ENCODE measurements at regions not wholly inside any gene's neighbourhood (a gene's known extent, or its start where the extent isn't known, plus 50 kb on each side); places are given as distances from the start of the nearest gene placed in this dataset.

- TF ChIP-seq PBX3 (IDR thresholded peaks at IDR 0.05) (no peak), CHD2 (IDR thresholded peaks at IDR 0.05; ENCODE audit: low read length, partially characterized antibody) (no peak), RXRA (IDR thresholded peaks at IDR 0.05; ENCODE audit: borderline replicate concordance, low read depth) (no peak)
Measured at GRCh38 chr9:129239946-129240490, 62.0 kb upstream of the IER5L start (continued).

GRCh38 chr9:129237803-129238202 is 59.7 kb upstream of the IER5L start:
- H2AFZ ChIP-seq (ENCODE audit: low read depth) = no peak overlapping the region
- H3K27ac ChIP-seq (ENCODE audit: low read depth in 2 of 2, low read length in 1 of 2) = no peak overlapping the region
- no peaks in the 10 kb centered on the region for H3K36me3 ChIP-seq (replicated peaks in 1 of 2; ENCODE audit: control insufficient read depth in 1 of 2, insufficient read depth in 2 of 2, low read length in 1 of 2)
- H3K9me3 ChIP-seq = no peaks in the 10 kb centered on the region
- H4K20me1 ChIP-seq (ENCODE audit: insufficient read depth) = no peaks in the 10 kb centered on the region
- no peak overlapping the region for H3K9ac ChIP-seq
- H3K4me1 ChIP-seq (ENCODE audit: control insufficient read depth in 1 of 2, insufficient read depth in 2 of 2, low read depth in 1 of 2, low read length in 1 of 2) = 0 out of 4 replicates have a peak, but pooled peaks cover 0 to 5% of the 10 kb centered on the region in 2 experiments
- H3F3A ChIP-seq (replicated peaks; ENCODE audit: insufficient read depth) = no peaks in the 10 kb centered on the region
- no peak overlapping the region for H3K4me3 ChIP-seq (ENCODE audit: low read depth in 2 of 2, low read length in 1 of 2)
- H3K9me2 ChIP-seq = no peaks in the 10 kb centered on the region
- no peak overlapping the region; the same call in 1 of the 2 replicates for H3K4me2 ChIP-seq
- WGBS (ENCODE audit: low lambda C conversion rate) = 60% methylated on average over 2 of the region's 2 CpGs
- ChIA-PET CTCF (interaction anchor here (0.6 kb wide), 1 partner anchor 656 kb away, joined by 3 read pairs; no protein-coding TSS in a partner anchor), POLR2A (no interaction called here)
- DNase-seq = no peak
- H3K79me2 ChIP-seq (ENCODE audit: insufficient read depth) = no peaks in the 10 kb centered on the region
- no peak for TF ChIP-seq SMC3 (IDR thresholded peaks at IDR 0.05; ENCODE audit: low read depth, low read length)
- TF ChIP-seq GABPA (IDR thresholded peaks at IDR 0.05; ENCODE audit: low read depth) = no peak
- TF ChIP-seq EP300 (IDR thresholded peaks at IDR 0.05; ENCODE audit: borderline replicate concordance in 1 of 2, low read depth in 1 of 2, low read length in 1 of 2) = no peak
- no peak for TF ChIP-seq TEAD4 (IDR thresholded peaks at IDR 0.05; ENCODE audit: borderline replicate concordance, insufficient read depth)
- TF ChIP-seq GATA2 (CRISPR knock-in tag; IDR thresholded peaks at IDR 0.05) = no peak
- TF ChIP-seq FOXJ3 (CRISPR knock-in tag; IDR thresholded peaks at IDR 0.05) = no peak
- TF ChIP-seq YY1 (IDR thresholded peaks at IDR 0.05; ENCODE audit: low read depth) = no peak
- TF ChIP-seq EZH2phosphoT487 (IDR thresholded peaks at IDR 0.05; ENCODE audit: borderline replicate concordance, low read depth) = no peak
- TF ChIP-seq IRF3 (IDR thresholded peaks at IDR 0.05; ENCODE audit: low read depth, low read length) = no peak
- no peak for TF ChIP-seq TCF12 (IDR thresholded peaks at IDR 0.05)
- no peak for TF ChIP-seq FOXM1 (IDR thresholded peaks at IDR 0.05; ENCODE audit: low read depth)
- TF ChIP-seq MAX (IDR thresholded peaks at IDR 0.05; ENCODE audit: low read depth) = no peak
- no peak for TF ChIP-seq NRF1 (IDR thresholded peaks at IDR 0.05; ENCODE audit: low read depth, low read length)
- no peak for TF ChIP-seq USF1 (IDR thresholded peaks at IDR 0.05; ENCODE audit: borderline replicate concordance, low read depth)
- no peak for TF ChIP-seq MEF2A (IDR thresholded peaks at IDR 0.05; ENCODE audit: borderline replicate concordance, low read depth)
- no peak for TF ChIP-seq CHD2 (IDR thresholded peaks at IDR 0.05; ENCODE audit: low read length, partially characterized antibody)
- no peak for TF ChIP-seq FOSL2 (IDR thresholded peaks at IDR 0.05; ENCODE audit: borderline replicate concordance, low read depth)
- no peak for TF ChIP-seq PBX3 (IDR thresholded peaks at IDR 0.05)
- no peak for TF ChIP-seq JUND (IDR thresholded peaks at IDR 0.05)
- no peak for TF ChIP-seq MXI1 (IDR thresholded peaks at IDR 0.05; ENCODE audit: low read depth, low read length)
- H3K27me3 ChIP-seq (ENCODE audit: insufficient read depth) = no peaks in the 10 kb centered on the region
